ENCODE measurements at regions not wholly inside any gene's neighbourhood (a gene's known extent, or its start where the extent isn't known, plus 50 kb on each side); places are given as distances from the start of the nearest gene placed in this dataset.

DNA sequence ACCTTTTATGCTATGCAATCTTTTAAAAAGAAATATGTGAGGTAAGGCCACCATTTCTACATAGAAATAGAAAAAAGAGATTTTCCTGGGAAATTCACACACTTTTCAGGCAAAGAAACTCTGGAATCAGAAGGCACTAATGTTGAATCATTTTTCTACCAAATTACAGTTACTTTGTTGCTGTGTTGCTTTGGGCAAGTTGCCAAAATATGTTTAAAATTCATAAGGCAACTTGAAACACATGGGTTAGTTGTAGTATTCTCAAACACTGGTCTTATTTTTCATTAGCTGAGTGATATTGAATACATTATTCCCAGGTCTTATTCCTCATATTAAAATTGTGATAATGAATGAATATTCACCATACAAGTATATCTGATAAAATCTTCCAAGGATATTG is 195.0 kb upstream of the SLITRK1 start:
- no peaks in the 10 kb centered on the region for H3K9me3 ChIP-seq
- ATAC-seq = no peak

DNA sequence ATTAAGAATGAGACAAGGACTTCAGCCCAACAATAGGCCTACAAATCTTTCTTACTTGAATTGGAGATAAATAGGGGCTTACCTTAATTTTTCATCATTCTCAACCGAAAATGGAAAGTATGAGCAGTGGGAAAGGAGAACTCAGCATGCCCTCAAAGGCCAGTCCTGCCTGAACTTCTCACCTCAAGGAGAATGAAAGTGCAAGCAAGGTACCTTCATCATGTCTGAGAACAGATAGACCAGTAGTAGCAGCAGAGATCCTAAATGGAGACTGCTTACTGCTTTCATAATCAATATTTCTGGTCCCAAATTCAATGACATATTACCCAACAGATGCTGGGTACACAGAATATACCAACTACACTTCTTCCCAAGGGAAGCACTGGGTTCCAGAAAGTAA is 194.0 kb upstream of the SLITRK1 start:
- Histone ChIP-seq H3K4me3 (no peak overlapping the region), H3K4me1 (no peaks in the 10 kb centered on the region), H3K27me3 (no peaks in the 10 kb centered on the region), H3K36me3 (no peaks in the 10 kb centered on the region), H3K9me3 (no peaks in the 10 kb centered on the region), H3K27ac (no peak overlapping the region)
- ATAC-seq = no peak
- 67 to 88% methylated on average over 1 of the region's 1 CpG for WGBS, 2 donors (ENCODE audit: low coverage in 1 of 2)
- TF ChIP-seq EP300 (IDR thresholded peaks at IDR 0.05) (no peak), POLR2A (IDR thresholded peaks at IDR 0.05) (no peak), POLR2AphosphoS5 (IDR thresholded peaks at IDR 0.05) (no peak)
- TF ChIP-seq, protein P1, sequence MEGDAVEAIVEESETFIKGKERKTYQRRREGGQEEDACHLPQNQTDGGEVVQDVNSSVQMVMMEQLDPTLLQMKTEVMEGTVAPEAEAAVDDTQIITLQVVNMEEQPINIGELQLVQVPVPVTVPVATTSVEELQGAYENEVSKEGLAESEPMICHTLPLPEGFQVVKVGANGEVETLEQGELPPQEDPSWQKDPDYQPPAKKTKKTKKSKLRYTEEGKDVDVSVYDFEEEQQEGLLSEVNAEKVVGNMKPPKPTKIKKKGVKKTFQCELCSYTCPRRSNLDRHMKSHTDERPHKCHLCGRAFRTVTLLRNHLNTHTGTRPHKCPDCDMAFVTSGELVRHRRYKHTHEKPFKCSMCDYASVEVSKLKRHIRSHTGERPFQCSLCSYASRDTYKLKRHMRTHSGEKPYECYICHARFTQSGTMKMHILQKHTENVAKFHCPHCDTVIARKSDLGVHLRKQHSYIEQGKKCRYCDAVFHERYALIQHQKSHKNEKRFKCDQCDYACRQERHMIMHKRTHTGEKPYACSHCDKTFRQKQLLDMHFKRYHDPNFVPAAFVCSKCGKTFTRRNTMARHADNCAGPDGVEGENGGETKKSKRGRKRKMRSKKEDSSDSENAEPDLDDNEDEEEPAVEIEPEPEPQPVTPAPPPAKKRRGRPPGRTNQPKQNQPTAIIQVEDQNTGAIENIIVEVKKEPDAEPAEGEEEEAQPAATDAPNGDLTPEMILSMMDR (IDR thresholded peaks at IDR 0.05) = no peak

More for the DNA sequence above, 195.0 kb upstream of the SLITRK1 start:
- Histone ChIP-seq H3K36me3 (no peaks in the 10 kb centered on the region), H3K4me1 (no peaks in the 10 kb centered on the region), H3K27ac (no peak overlapping the region), H3K4me3 (no peak overlapping the region), H3K27me3 (no peaks in the 10 kb centered on the region)
- TF ChIP-seq EP300 (IDR thresholded peaks at IDR 0.05) = no peak

DNA sequence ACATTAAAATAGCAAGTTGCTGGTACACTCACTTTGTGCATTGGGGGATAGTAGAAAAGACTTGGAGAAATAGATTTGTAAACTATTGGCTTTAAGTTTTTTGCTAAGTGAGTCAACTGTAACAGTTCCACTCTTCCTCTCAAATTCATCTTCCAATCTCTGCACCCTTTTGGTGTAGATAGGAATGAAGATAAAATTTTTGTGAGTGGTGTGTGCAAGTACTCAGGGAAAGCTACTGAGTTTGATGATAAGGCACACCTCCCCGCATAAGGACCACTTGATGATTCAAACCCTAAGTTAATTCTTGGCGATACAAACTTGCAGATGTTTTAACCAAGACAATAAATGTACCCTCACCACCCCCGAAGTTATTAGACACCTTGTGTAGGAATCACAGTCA is 168.3 kb upstream of the SLITRK1 start:
- no peaks in the 10 kb centered on the region for H3K4me1 ChIP-seq
- no peak overlapping the region for H3K27ac ChIP-seq
- TF ChIP-seq POLR2A (IDR thresholded peaks at IDR 0.05) (no peak), POLR2AphosphoS5 (IDR thresholded peaks at IDR 0.05) (no peak), EP300 (IDR thresholded peaks at IDR 0.05) (no peak)
- TF ChIP-seq, protein P1 (IDR thresholded peaks at IDR 0.05) = no peak
- WGBS, 2 donors (ENCODE audit: low coverage in 1 of 2) = 77 to 94% methylated on average over 3 of the region's 3 CpGs
- ATAC-seq = no peak
- H3K4me3 ChIP-seq = no peak overlapping the region
- no peaks in the 10 kb centered on the region for H3K36me3 ChIP-seq
- H3K27me3 ChIP-seq = no peaks in the 10 kb centered on the region
- no peaks in the 10 kb centered on the region for H3K9me3 ChIP-seq

DNA sequence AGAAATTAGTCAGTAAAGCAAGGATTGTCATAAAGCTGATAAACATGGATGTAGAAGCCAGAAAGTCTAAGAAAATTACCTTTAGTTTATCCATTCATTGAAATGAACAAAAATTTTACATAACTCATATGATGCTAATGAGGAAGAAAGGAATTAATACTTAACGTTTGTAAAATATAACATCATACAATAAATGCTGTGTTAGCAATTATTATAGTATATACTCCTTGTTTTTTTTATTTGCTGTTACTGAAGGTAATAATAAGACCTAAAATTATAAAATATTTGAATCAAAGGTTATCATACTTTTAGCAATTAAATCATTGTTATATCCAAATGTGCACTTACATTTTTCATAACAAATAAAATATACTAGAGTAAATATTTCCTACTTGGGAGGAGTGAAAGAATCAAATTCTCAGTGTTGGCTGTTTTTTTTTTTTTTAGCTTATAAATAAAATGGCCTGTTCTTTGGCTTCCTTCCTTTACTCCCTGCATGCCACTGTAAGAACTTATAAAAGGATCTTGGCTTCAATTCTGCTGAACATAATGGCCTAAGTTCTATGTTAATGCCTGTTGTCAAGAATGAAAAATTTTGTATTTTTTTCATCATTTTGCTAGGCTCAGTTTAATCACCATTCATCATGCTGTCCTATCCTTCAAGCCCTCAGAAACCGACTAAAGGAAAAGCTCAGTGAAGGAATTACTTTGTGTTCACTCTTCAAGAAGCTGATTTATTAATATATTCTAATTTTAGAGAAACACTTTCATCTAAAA is 167.4 kb upstream of the SLITRK1 start:
- no peaks in the 10 kb centered on the region for H3K9me3 ChIP-seq
- no peaks in the 10 kb centered on the region for H3K4me1 ChIP-seq
- no peaks in the 10 kb centered on the region for H3K27me3 ChIP-seq
- TF ChIP-seq EP300 (IDR thresholded peaks at IDR 0.05) (no peak), POLR2A (IDR thresholded peaks at IDR 0.05) (no peak), POLR2AphosphoS5 (IDR thresholded peaks at IDR 0.05) (no peak)
- TF ChIP-seq, protein P1 (IDR thresholded peaks at IDR 0.05) = no peak
- H3K27ac ChIP-seq = no peak overlapping the region
- H3K36me3 ChIP-seq = no peaks in the 10 kb centered on the region
- no peak for ATAC-seq
- no peak overlapping the region for H3K4me3 ChIP-seq
- 38 to 42% methylated on average over 2 of the region's 2 CpGs for WGBS, 2 donors (ENCODE audit: low coverage in 1 of 2)

DNA sequence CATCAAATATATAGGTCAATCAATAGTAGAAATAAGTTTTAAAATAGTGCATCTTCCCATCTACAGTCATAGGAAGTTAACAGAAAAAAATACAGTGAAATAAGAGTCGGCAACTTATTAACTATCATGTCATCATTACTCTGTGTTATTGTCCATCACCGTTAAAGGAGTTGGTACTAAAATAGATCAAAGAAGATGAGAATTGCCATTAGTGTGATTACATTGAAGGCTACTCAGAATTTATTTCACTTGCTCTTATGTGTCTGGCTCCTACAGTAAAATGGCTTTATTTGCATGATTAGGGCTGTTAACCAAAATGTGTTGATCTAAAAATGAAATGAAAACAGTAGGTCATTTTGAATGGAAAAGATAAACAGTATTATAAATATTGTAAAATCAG is 162.5 kb upstream of the SLITRK1 start:
- ATAC-seq = no peak
- 40 to 81% methylated on average over 1 to 2 of the region's 2 CpGs for WGBS, 2 donors (ENCODE audit: low coverage in 1 of 2)
- Histone ChIP-seq H3K4me3 (no peak overlapping the region), H3K4me1 (no peaks in the 10 kb centered on the region), H3K36me3 (no peaks in the 10 kb centered on the region), H3K9me3 (no peaks in the 10 kb centered on the region), H3K27me3 (no peaks in the 10 kb centered on the region), H3K27ac (no peak overlapping the region)
- TF ChIP-seq, protein P1 (IDR thresholded peaks at IDR 0.05) = no peak
- TF ChIP-seq EP300 (IDR thresholded peaks at IDR 0.05) = no peak
- no peak for TF ChIP-seq POLR2AphosphoS5 (IDR thresholded peaks at IDR 0.05)
- no peak for TF ChIP-seq POLR2A (IDR thresholded peaks at IDR 0.05)
